Glutamatergic neuron (in vitro differentiated cells): ENCODE measurements at regions not wholly inside any gene's neighbourhood (a gene's known extent, or its start where the extent isn't known, plus 50 kb on each side); places are given as distances from the start of the nearest gene placed in this dataset.

Experiments
- DNase-seq: peaks from one replicate; pipeline ENCODE4 v3.0.0; 2022
- H3K27ac Mint-ChIP-seq: one replicate; pipeline ENCODE4 v1.8.0; 2020; ENCODE audit warnings: mild to moderate bottlenecking, mixed read lengths, inconsistent platforms; ENCODE audit not compliant: unreplicated experiment
- H3K27me3 Mint-ChIP-seq: one replicate; pipeline ENCODE4 v1.8.0; 2020; ENCODE audit warnings: mild to moderate bottlenecking, moderate library complexity, mixed read lengths, inconsistent platforms; ENCODE audit not compliant: unreplicated experiment
- H3K36me3 Mint-ChIP-seq: one replicate; pipeline ENCODE4 v1.8.0; 2020; ENCODE audit warnings: mild to moderate bottlenecking, mixed read lengths, inconsistent platforms; ENCODE audit not compliant: unreplicated experiment
- H3K4me1 Mint-ChIP-seq: one replicate; pipeline ENCODE4 v1.8.0; 2020; ENCODE audit warnings: mild to moderate bottlenecking, low read depth, mixed read lengths, inconsistent platforms; ENCODE audit not compliant: unreplicated experiment
- H3K4me3 Mint-ChIP-seq: one replicate; pipeline ENCODE4 v1.8.0; 2020; ENCODE audit warnings: mild to moderate bottlenecking, mixed read lengths, inconsistent platforms; ENCODE audit not compliant: unreplicated experiment
- H3K9me3 Mint-ChIP-seq: one replicate; pipeline ENCODE4 v1.8.0; 2020; ENCODE audit warnings: mild to moderate bottlenecking, moderate library complexity, mixed read lengths, inconsistent platforms; ENCODE audit not compliant: unreplicated experiment
- CTCF ChIP-seq: fragments of 200-600 bp; sonication (generic); IDR thresholded peaks from one replicate; pipeline ENCODE4 v1.5.0; 2021; ENCODE audit not compliant: partially characterized antibody, unreplicated experiment

GRCh38 chr4:38367642-38368174, 296.3 kb upstream of the KLF3 start:
- H3K9me3 Mint-ChIP-seq, result no peaks in the 10 kb centered on the region
- no peak for TF ChIP-seq CTCF
- no peaks in the 10 kb centered on the region for H3K4me1 Mint-ChIP-seq
- H3K4me3 Mint-ChIP-seq, result no peak overlapping the region
- H3K27me3 Mint-ChIP-seq, result no peaks in the 10 kb centered on the region
- no peak overlapping the region for H3K27ac Mint-ChIP-seq
- H3K36me3 Mint-ChIP-seq, result no peaks in the 10 kb centered on the region
- DNase-seq, result no peak

GRCh38 chr4:38368613-38369012, 295.4 kb upstream of the KLF3 start:
- no peak overlapping the region for H3K4me3 Mint-ChIP-seq
- TF ChIP-seq CTCF, result no peak
- DNase-seq, result no peak
- H3K9me3 Mint-ChIP-seq, result no peaks in the 10 kb centered on the region
- H3K36me3 Mint-ChIP-seq, result no peaks in the 10 kb centered on the region
- H3K27ac Mint-ChIP-seq, result no peak overlapping the region
- no peaks in the 10 kb centered on the region for H3K27me3 Mint-ChIP-seq
- no peaks in the 10 kb centered on the region for H3K4me1 Mint-ChIP-seq

GRCh38 chr4:38371391-38371851, 292.6 kb upstream of the KLF3 start:
- Mint-ChIP-seq H3K4me3 (no peak overlapping the region), H3K27ac (no peak overlapping the region), H3K36me3 (no peaks in the 10 kb centered on the region), H3K4me1 (no peaks in the 10 kb centered on the region), H3K27me3 (no peaks in the 10 kb centered on the region), H3K9me3 (no peaks in the 10 kb centered on the region)
- no peak for TF ChIP-seq CTCF
- no peak for DNase-seq

- no peak overlapping the region for H3K27ac Mint-ChIP-seq
- TF ChIP-seq CTCF, result no peak
- H3K4me3 Mint-ChIP-seq, result no peak overlapping the region
- no peaks in the 10 kb centered on the region for H3K27me3 Mint-ChIP-seq
- DNase-seq, result no peak
- no peaks in the 10 kb centered on the region for H3K36me3 Mint-ChIP-seq
- no peaks in the 10 kb centered on the region for H3K9me3 Mint-ChIP-seq
- no peaks in the 10 kb centered on the region for H3K4me1 Mint-ChIP-seq
Observed at GRCh38 chr4:38373375-38373774, 290.6 kb upstream of the KLF3 start.

GRCh38 chr4:38377195-38377594, 286.8 kb upstream of the KLF3 start:
- Mint-ChIP-seq H3K36me3 (no peaks in the 10 kb centered on the region), H3K27me3 (no peaks in the 10 kb centered on the region), H3K27ac (no peak overlapping the region), H3K4me3 (no peak overlapping the region), H3K4me1 (no peaks in the 10 kb centered on the region), H3K9me3 (no peaks in the 10 kb centered on the region)
- no peak for TF ChIP-seq CTCF
- DNase-seq, result no peak
